HUES64 (cell line): ENCODE measurements at regions not wholly inside any gene's neighbourhood (a gene's known extent, or its start where the extent isn't known, plus 50 kb on each side); places are given as distances from the start of the nearest gene placed in this dataset.

Experiments
- H3K27ac ChIP-seq: 2 replicates; pipeline ENCODE4 v1.7.0; 2013; ENCODE audit warnings: low read depth, low read length, inconsistent platforms
- H3K27me3 ChIP-seq: 2 replicates; pipeline ENCODE4 v1.6.1; 2013; ENCODE audit warnings: mild to moderate bottlenecking, low read length; ENCODE audit not compliant: insufficient read depth
- H3K36me3 ChIP-seq: 2 replicates; pipeline ENCODE4 v1.6.1; 2013; ENCODE audit warnings: mild to moderate bottlenecking, low read length; ENCODE audit not compliant: insufficient read depth
- H3K4me1 ChIP-seq: 2 replicates; pipeline ENCODE4 v1.6.1; 2013; ENCODE audit warnings: mild to moderate bottlenecking, low read length, moderate library complexity; ENCODE audit not compliant: insufficient read depth
- H3K4me3 ChIP-seq: 2 replicates; pipeline ENCODE4 v1.5.1; 2013; ENCODE audit warnings: mild to moderate bottlenecking, low read length, moderate library complexity
- H3K9ac ChIP-seq: 2 replicates; pipeline ENCODE4 v1.6.1; 2013; ENCODE audit warnings: mild to moderate bottlenecking, low read depth, low read length
- H3K9me3 ChIP-seq: 2 replicates; pipeline ENCODE4 v1.6.1; 2013; ENCODE audit warnings: low read depth, low read length; ENCODE audit not compliant: insufficient read depth
- WGBS: fragments of 150-250, 120-280 bp; methylation state at CpG from one replicate; pipeline ENCODE4 v1.1.7; 2013; ENCODE audit warnings: missing lambda C conversion rate; 5-methylcytosine and 5-hydroxymethylcytosine counted together

GRCh38 chr13:24068472-24068871, 92.0 kb upstream of the SPATA13 start:
- Histone ChIP-seq H3K36me3 (no peaks in the 10 kb centered on the region), H3K9me3 (no peaks in the 10 kb centered on the region), H3K9ac (no peak overlapping the region), H3K27me3 (no peaks in the 10 kb centered on the region), H3K27ac (no peak overlapping the region), H3K4me1 (peaks cover 15% of the 10 kb centered on the region), H3K4me3 (no peak overlapping the region)
- 95% methylated on average over 2 of the region's 2 CpGs for WGBS

- Histone ChIP-seq H3K36me3 (no peaks in the 10 kb centered on the region), H3K4me3 (no peak overlapping the region), H3K4me1 (peaks cover 14% of the 10 kb centered on the region), H3K27ac (no peak overlapping the region), H3K9ac (no peak overlapping the region), H3K27me3 (no peaks in the 10 kb centered on the region), H3K9me3 (no peaks in the 10 kb centered on the region)
- WGBS = 94% methylated on average over 1 of the region's 1 CpG
Observed at GRCh38 chr13:24071016-24071415, 89.5 kb upstream of the SPATA13 start.

GRCh38 chr13:24071423-24072075, 89.0 kb upstream of the SPATA13 start:
- Histone ChIP-seq H3K4me3 (no peak overlapping the region), H3K27me3 (no peaks in the 10 kb centered on the region), H3K9ac (no peak overlapping the region), H3K27ac (no peak overlapping the region), H3K9me3 (no peaks in the 10 kb centered on the region), H3K36me3 (no peaks in the 10 kb centered on the region), H3K4me1 (peaks cover 17% of the 10 kb centered on the region)
- WGBS = 96% methylated on average over 5 of the region's 6 CpGs

- WGBS = 100% methylated on average over 1 of the region's 2 CpGs
- no peaks in the 10 kb centered on the region for H3K27me3 ChIP-seq
- no peak overlapping the region for H3K9ac ChIP-seq
- H3K9me3 ChIP-seq = no peaks in the 10 kb centered on the region
- H3K36me3 ChIP-seq = no peaks in the 10 kb centered on the region
- H3K4me1 ChIP-seq = peaks cover 12% of the 10 kb centered on the region; the same call in 1 of the 2 replicates
- no peak overlapping the region for H3K27ac ChIP-seq
- H3K4me3 ChIP-seq = no peak overlapping the region
Observed at GRCh38 chr13:24073657-24074056, 86.9 kb upstream of the SPATA13 start.

GRCh38 chr13:24074678-24075077, 85.8 kb upstream of the SPATA13 start:
- peaks cover 12% of the 10 kb centered on the region; the same call in 1 of the 2 replicates for H3K4me1 ChIP-seq
- no peaks in the 10 kb centered on the region for H3K36me3 ChIP-seq
- H3K9me3 ChIP-seq = no peaks in the 10 kb centered on the region
- H3K27ac ChIP-seq = no peak overlapping the region
- H3K4me3 ChIP-seq = no peak overlapping the region
- 77% methylated on average over 2 of the region's 2 CpGs for WGBS
- no peaks in the 10 kb centered on the region for H3K27me3 ChIP-seq
- no peak overlapping the region for H3K9ac ChIP-seq

- Histone ChIP-seq H3K27ac (no peak overlapping the region), H3K4me3 (no peak overlapping the region), H3K27me3 (no peaks in the 10 kb centered on the region), H3K4me1 (peaks cover 12% of the 10 kb centered on the region; the same call in 1 of the 2 replicates), H3K9ac (no peak overlapping the region), H3K36me3 (no peaks in the 10 kb centered on the region), H3K9me3 (no peaks in the 10 kb centered on the region)
- WGBS = 84% methylated on average over 6 of the region's 7 CpGs
Observed at GRCh38 chr13:24075137-24075975, 85.2 kb upstream of the SPATA13 start.

GRCh38 chr13:24076109-24076508, 84.4 kb upstream of the SPATA13 start:
- 75% methylated on average over 3 of the region's 3 CpGs for WGBS
- Histone ChIP-seq H3K4me1 (peaks cover 12% of the 10 kb centered on the region; the same call in 1 of the 2 replicates), H3K27me3 (no peaks in the 10 kb centered on the region), H3K27ac (no peak overlapping the region), H3K9ac (no peak overlapping the region), H3K4me3 (no peak overlapping the region), H3K36me3 (no peaks in the 10 kb centered on the region), H3K9me3 (no peaks in the 10 kb centered on the region)

- no peak overlapping the region for H3K9ac ChIP-seq
- no peaks in the 10 kb centered on the region for H3K9me3 ChIP-seq
- no peak overlapping the region for H3K27ac ChIP-seq
- H3K27me3 ChIP-seq = no peaks in the 10 kb centered on the region
- H3K4me1 ChIP-seq = peaks cover 12% of the 10 kb centered on the region; the same call in 1 of the 2 replicates
- H3K36me3 ChIP-seq = no peaks in the 10 kb centered on the region
- WGBS = 78% methylated on average over 7 of the region's 8 CpGs
- no peak overlapping the region for H3K4me3 ChIP-seq
Observed at GRCh38 chr13:24076636-24077035, 83.9 kb upstream of the SPATA13 start.

- WGBS = 86% methylated on average over 5 of the region's 5 CpGs
- no peak overlapping the region for H3K27ac ChIP-seq
- no peaks in the 10 kb centered on the region for H3K9me3 ChIP-seq
- H3K27me3 ChIP-seq = no peaks in the 10 kb centered on the region
- no peak overlapping the region for H3K9ac ChIP-seq
- no peak overlapping the region for H3K4me3 ChIP-seq
- no peaks in the 10 kb centered on the region for H3K36me3 ChIP-seq
- H3K4me1 ChIP-seq = peaks cover 24% of the 10 kb centered on the region
Observed at GRCh38 chr13:24080134-24080533, 80.4 kb upstream of the SPATA13 start.

- WGBS = 97% methylated on average over 2 of the region's 2 CpGs
- H3K4me1 ChIP-seq = peaks cover 22% of the 10 kb centered on the region
- H3K36me3 ChIP-seq = no peaks in the 10 kb centered on the region
- no peaks in the 10 kb centered on the region for H3K27me3 ChIP-seq
- H3K27ac ChIP-seq = no peak overlapping the region
- H3K9ac ChIP-seq = no peak overlapping the region
- no peak overlapping the region for H3K4me3 ChIP-seq
- no peaks in the 10 kb centered on the region for H3K9me3 ChIP-seq
Observed at GRCh38 chr13:24081387-24081786, 79.1 kb upstream of the SPATA13 start.

GRCh38 chr13:24083141-24083540, 77.4 kb upstream of the SPATA13 start:
- H3K9ac ChIP-seq = no peak overlapping the region
- no peaks in the 10 kb centered on the region for H3K36me3 ChIP-seq
- no peaks in the 10 kb centered on the region for H3K9me3 ChIP-seq
- H3K4me3 ChIP-seq = no peak overlapping the region
- no peak overlapping the region for H3K27ac ChIP-seq
- no peaks in the 10 kb centered on the region for H3K27me3 ChIP-seq
- 61% methylated on average over 5 of the region's 5 CpGs for WGBS
- peaks cover 16% of the 10 kb centered on the region for H3K4me1 ChIP-seq
